Mesendoderm (in vitro differentiated cells): ENCODE measurements at regions not wholly inside any gene's neighbourhood (a gene's known extent, or its start where the extent isn't known, plus 50 kb on each side); places are given as distances from the start of the nearest gene placed in this dataset.

ENCODE experiments used
- DNase-seq: peaks from one replicate; pipeline ENCODE4 v3.0.0; 2013
- H2AK5ac ChIP-seq: 2 replicates; pipeline ENCODE4 v1.6.1; 2013; ENCODE audit warnings: low read length, inconsistent platforms
- H2BK120ac ChIP-seq: 2 replicates; pipeline ENCODE4 v1.6.1; 2013; ENCODE audit warnings: low read depth, mild to moderate bottlenecking, low read length, moderate library complexity, mixed read lengths
- H2BK15ac ChIP-seq: replicated peaks from 2 replicates; pipeline ENCODE4 v1.6.1; 2013; ENCODE audit warnings: low read depth, mild to moderate bottlenecking, moderate library complexity
- H2BK5ac ChIP-seq: 2 replicates; pipeline ENCODE4 v1.6.1; 2013; ENCODE audit warnings: low read length, inconsistent platforms
- H3K18ac ChIP-seq: 2 replicates; pipeline ENCODE4 v1.6.1; 2013; ENCODE audit warnings: mild to moderate bottlenecking, low read length, mixed read lengths
- H3K23ac ChIP-seq: one replicate; pipeline ENCODE4 v1.6.1; 2013; ENCODE audit warnings: low read length
- H3K27ac ChIP-seq: 2 replicates; pipeline ENCODE4 v1.5.1; 2013; ENCODE audit warnings: low read depth, mild to moderate bottlenecking, inconsistent platforms, low read length, moderate library complexity
- H3K27me3 ChIP-seq: 2 replicates; pipeline ENCODE4 v1.6.1; 2013; ENCODE audit warnings: low read length, control low read depth, mild to moderate bottlenecking, inconsistent platforms; ENCODE audit not compliant: insufficient read depth, poor library complexity
- H3K36me3 ChIP-seq: 2 replicates; pipeline ENCODE4 v1.6.1; 2013; ENCODE audit warnings: low read length, inconsistent platforms; ENCODE audit not compliant: control insufficient read depth, insufficient read depth
- H3K4ac ChIP-seq: one replicate; pipeline ENCODE4 v1.6.1; 2013; ENCODE audit warnings: low read depth, mild to moderate bottlenecking, low read length, moderate library complexity
- H3K4me1 ChIP-seq: 2 replicates; pipeline ENCODE4 v1.6.1; 2013; ENCODE audit warnings: low read depth, low read length, inconsistent platforms; ENCODE audit not compliant: control insufficient read depth
- H3K4me2 ChIP-seq: 2 replicates; pipeline ENCODE4 v1.6.1; 2013; ENCODE audit warnings: low read length
- H3K4me3 ChIP-seq: 2 replicates; pipeline ENCODE4 v1.5.1; 2013; ENCODE audit warnings: mild to moderate bottlenecking, low read length
- H3K56ac ChIP-seq: one replicate; pipeline ENCODE4 v1.6.1; 2013; ENCODE audit warnings: low read length
- H3K79me1 ChIP-seq: 2 replicates; pipeline ENCODE4 v1.6.1; 2013; ENCODE audit warnings: low read length, inconsistent platforms
- H3K79me2 ChIP-seq: 2 replicates; pipeline ENCODE4 v1.6.1; 2013; ENCODE audit warnings: mild to moderate bottlenecking, low read length; ENCODE audit not compliant: control insufficient read depth, insufficient read depth
- H3K9ac ChIP-seq: 2 replicates; pipeline ENCODE4 v1.6.1; 2013; ENCODE audit warnings: low read length, inconsistent platforms
- H4K5ac ChIP-seq: one replicate; pipeline ENCODE4 v1.6.1; 2013; ENCODE audit warnings: low read length
- H4K8ac ChIP-seq: one replicate; pipeline ENCODE4 v1.6.1; 2013; ENCODE audit warnings: low read depth, mild to moderate bottlenecking, control low read depth, low read length, moderate library complexity
- WGBS: extraction: QIAGEN DNeasy Blood & Tissue Kit; methylation state at CpG from one replicate; pipeline ENCODE4 v1.1.7; 2013; ENCODE audit warnings: low lambda C conversion rate, missing lambda C conversion rate; ENCODE audit not compliant: insufficient coverage; ENCODE audit errors: extremely low coverage; 5-methylcytosine and 5-hydroxymethylcytosine counted together

DNA sequence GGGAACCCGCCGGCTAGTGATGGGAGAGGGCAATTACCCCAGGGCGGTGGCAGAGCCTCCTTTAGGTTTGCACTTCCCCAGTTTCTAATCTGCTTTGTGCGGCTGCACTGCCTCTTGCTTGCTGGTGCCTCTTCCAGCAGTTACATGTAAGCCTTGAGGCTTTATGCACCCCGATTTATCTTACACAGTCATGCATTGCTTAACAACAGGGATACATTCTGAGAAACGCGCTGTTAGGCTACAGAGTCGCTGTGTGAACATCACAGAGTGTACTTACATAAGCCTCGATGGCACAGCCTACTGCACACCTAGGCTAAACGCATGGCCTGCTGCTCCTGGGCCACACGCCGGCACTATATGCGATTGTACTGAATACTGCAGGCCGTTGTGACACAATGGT, 155.6 kb upstream of the MKI67 start:
- no peak overlapping the region for H2BK15ac ChIP-seq
- no peak overlapping the region for H3K23ac ChIP-seq
- H3K4me3 ChIP-seq: no peak overlapping the region
- no peaks in the 10 kb centered on the region for H3K36me3 ChIP-seq
- H3K79me1 ChIP-seq: no peaks in the 10 kb centered on the region
- no peaks in the 10 kb centered on the region for H3K4me1 ChIP-seq
- no peak overlapping the region for H4K8ac ChIP-seq
- H3K4me2 ChIP-seq: no peak overlapping the region
- no peak for DNase-seq
- no peak overlapping the region for H2AK5ac ChIP-seq
- no CpG with 5 or more reads among the region's 14 CpGs for WGBS
- no peak overlapping the region for H3K56ac ChIP-seq
- no peak overlapping the region for H2BK120ac ChIP-seq
- no peak overlapping the region for H2BK5ac ChIP-seq
- no peak overlapping the region for H4K5ac ChIP-seq
- no peak overlapping the region for H3K9ac ChIP-seq
- no peak overlapping the region for H3K27ac ChIP-seq
- no peak overlapping the region for H3K18ac ChIP-seq
- H3K4ac ChIP-seq: no peak overlapping the region
- H3K79me2 ChIP-seq: no peaks in the 10 kb centered on the region
- peaks cover 7% of the 10 kb centered on the region for H3K27me3 ChIP-seq

- Histone ChIP-seq H3K4me3 (no peak overlapping the region), H3K79me2 (no peaks in the 10 kb centered on the region), H3K56ac (no peak overlapping the region), H2AK5ac (no peak overlapping the region), H4K5ac (no peak overlapping the region), H3K4me2 (peak overlapping the region; percentile 29), H3K23ac (no peak overlapping the region), H3K9ac (no peak overlapping the region), H3K4ac (no peak overlapping the region), H3K27ac (no peak overlapping the region), H4K8ac (no peak overlapping the region), H3K27me3 (peaks cover 20% of the 10 kb centered on the region), H2BK120ac (no peak overlapping the region), H2BK5ac (no peak overlapping the region), H3K79me1 (no peaks in the 10 kb centered on the region), H2BK15ac (no peak overlapping the region), H3K36me3 (no peaks in the 10 kb centered on the region), H3K18ac (no peak overlapping the region), H3K4me1 (no peaks in the 10 kb centered on the region)
- no peak for DNase-seq
- WGBS: no CpG with 5 or more reads among the region's 22 CpGs
Measured at GRCh38 chr10:128286141-128286761, 160.0 kb upstream of the MKI67 start.

DNA sequence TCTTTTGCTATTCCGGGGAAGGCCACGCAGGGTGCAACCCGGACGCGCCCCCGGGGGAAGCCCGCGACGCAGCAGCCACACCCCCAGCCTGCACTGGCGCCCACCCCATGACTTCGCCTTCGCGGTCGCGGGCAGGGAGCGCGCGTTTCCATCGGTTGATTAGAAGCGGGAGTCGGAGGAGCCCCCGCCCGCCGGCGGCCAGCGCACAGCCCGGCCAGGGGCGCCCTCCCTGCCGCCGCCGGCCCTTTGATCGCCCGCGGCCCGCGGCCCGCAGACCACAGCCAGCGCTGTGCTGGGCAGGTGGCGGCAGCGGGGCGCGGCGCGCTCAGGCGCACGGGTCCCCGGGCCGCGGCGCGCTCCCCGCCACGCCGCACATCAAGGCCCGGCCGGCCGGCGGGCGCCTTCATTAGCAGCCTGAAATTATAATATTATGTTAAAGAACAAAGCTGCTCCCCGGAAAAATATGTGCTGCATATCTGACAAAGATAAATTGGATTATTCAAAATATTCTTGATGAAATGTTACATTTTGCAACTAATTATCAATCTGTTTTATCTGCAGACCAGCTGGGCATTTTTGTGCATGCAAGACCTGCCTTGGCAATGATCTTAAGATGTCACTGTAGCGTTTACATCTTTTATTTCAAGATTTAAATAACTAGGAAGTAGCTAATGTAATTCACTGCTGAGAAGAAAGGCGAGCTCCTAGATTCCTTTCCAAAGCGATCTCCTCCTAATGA, 160.7 kb upstream of the MKI67 start:
- no peak overlapping the region for H3K27ac ChIP-seq

GRCh38 chr10:128287921-128288320, 161.7 kb upstream of the MKI67 start:
- H3K36me3 ChIP-seq: no peaks in the 10 kb centered on the region
- no CpG with 5 or more reads among the region's 6 CpGs for WGBS
- H3K27ac ChIP-seq: no peak overlapping the region
- H3K56ac ChIP-seq: no peak overlapping the region
- H3K18ac ChIP-seq: no peak overlapping the region
- H2BK15ac ChIP-seq: no peak overlapping the region
- no peak overlapping the region for H2AK5ac ChIP-seq
- H3K4me3 ChIP-seq: no peak overlapping the region
- H4K5ac ChIP-seq: no peak overlapping the region
- DNase-seq: no peak
- peaks cover 20% of the 10 kb centered on the region for H3K27me3 ChIP-seq
- H3K4ac ChIP-seq: no peak overlapping the region
- no peak overlapping the region for H2BK5ac ChIP-seq
- H4K8ac ChIP-seq: no peak overlapping the region
- H3K9ac ChIP-seq: no peak overlapping the region
- H3K4me1 ChIP-seq: no peaks in the 10 kb centered on the region
- no peaks in the 10 kb centered on the region for H3K79me2 ChIP-seq
- H3K23ac ChIP-seq: no peak overlapping the region
- H2BK120ac ChIP-seq: no peak overlapping the region
- no peaks in the 10 kb centered on the region for H3K79me1 ChIP-seq
- H3K4me2 ChIP-seq: no peak overlapping the region

More for the DNA sequence above, 160.7 kb upstream of the MKI67 start:
- no peak overlapping the region for H3K4ac ChIP-seq
- no peak overlapping the region for H3K9ac ChIP-seq
- no peak overlapping the region for H2BK120ac ChIP-seq
- H4K8ac ChIP-seq: no peak overlapping the region
- no peaks in the 10 kb centered on the region for H3K4me1 ChIP-seq
- no CpG with 5 or more reads among the region's 63 CpGs for WGBS
- H3K23ac ChIP-seq: no peak overlapping the region
- no peak overlapping the region for H4K5ac ChIP-seq
- no peak overlapping the region for H3K56ac ChIP-seq
- no peaks in the 10 kb centered on the region for H3K79me2 ChIP-seq
- H3K36me3 ChIP-seq: no peaks in the 10 kb centered on the region
- no peak overlapping the region for H2BK5ac ChIP-seq
- H3K4me2 ChIP-seq: peak overlapping the region; percentile 29
- H3K79me1 ChIP-seq: no peaks in the 10 kb centered on the region
- H2BK15ac ChIP-seq: no peak overlapping the region
- H2AK5ac ChIP-seq: no peak overlapping the region
- no peak overlapping the region for H3K4me3 ChIP-seq
- H3K18ac ChIP-seq: no peak overlapping the region
- H3K27me3 ChIP-seq: peaks cover 20% of the 10 kb centered on the region
- peak; percentile 15 for DNase-seq

GRCh38 chr10:128289621-128290020, 163.4 kb upstream of the MKI67 start:
- Histone ChIP-seq H4K5ac (no peak overlapping the region), H3K27ac (no peak overlapping the region), H4K8ac (no peak overlapping the region), H3K23ac (no peak overlapping the region), H3K79me2 (no peaks in the 10 kb centered on the region), H3K9ac (no peak overlapping the region), H3K56ac (no peak overlapping the region), H3K4me1 (no peaks in the 10 kb centered on the region), H3K4me3 (no peak overlapping the region), H3K18ac (no peak overlapping the region), H2BK5ac (no peak overlapping the region), H3K27me3 (peaks cover 20% of the 10 kb centered on the region), H2AK5ac (no peak overlapping the region), H3K79me1 (no peaks in the 10 kb centered on the region), H2BK120ac (no peak overlapping the region), H3K4ac (no peak overlapping the region), H3K4me2 (no peak overlapping the region), H3K36me3 (no peaks in the 10 kb centered on the region), H2BK15ac (no peak overlapping the region)
- DNase-seq: no peak
- no CpG with 5 or more reads among the region's 4 CpGs for WGBS
